Sciatic nerve (tissue), 2 donors: ENCODE measurements at regions not wholly inside any gene's neighbourhood (a gene's known extent, or its start where the extent isn't known, plus 50 kb on each side); places are given as distances from the start of the nearest gene placed in this dataset.
"Not testable (repeated sequence)": the region's sequence is repeated elsewhere in the genome, so short reads cannot be mapped to it uniquely, and the experiment has no call there.

Source experiments
- ATAC-seq: fragments of 200-7000 bp; cut with Tn5 transposase; one replicate; pipeline ENCODE4 v1.9.1; 2020; ENCODE audit warnings: mild to moderate bottlenecking, moderate library complexity
- DNase-seq: peaks from one replicate; pipeline ENCODE4 v3.0.0-alpha.2; 2020; ENCODE audit warnings: low spot score
- intact Hi-C: fragments of 100-400 bp; cut with DNase I; formaldehyde crosslinking; loops from one replicate; pipeline ENCODE4 v1.14.2; 2022
- donor health status: DM: no; HTN: no; CAD: no.
- donor health status: DM: no; HTN: no; CAD: no.

GRCh38 chr3:102025606-102026270 lies 176.4 kb downstream of the NFKBIZ start:
- ATAC-seq (no peak), DNase-seq (no peak)
- intact Hi-C loops: no loop called here

- no peak for ATAC-seq
- no peak for DNase-seq
- intact Hi-C loops: no loop called here
These were observed 177.3 kb downstream of the NFKBIZ start for GRCh38 chr3:102026656-102027055.

GRCh38 chr3:102030661-102031060 lies 181.3 kb downstream of the NFKBIZ start:
- intact Hi-C loops: no loop called here
- ATAC-seq: no peak
- no peak for DNase-seq

- ATAC-seq: no peak
- DNase-seq: no peak
- intact Hi-C loops: no loop called here
These were observed 182.5 kb downstream of the NFKBIZ start for GRCh38 chr3:102031834-102032233.

GRCh38 chr3:102032491-102033383 lies 183.4 kb downstream of the NFKBIZ start:
- DNase-seq (no peak), ATAC-seq (no peak)
- intact Hi-C loops: no loop called here

GRCh38 chr3:102034639-102035451 lies 185.5 kb downstream of the NFKBIZ start:
- DNase-seq (no peak), ATAC-seq (no peak)
- intact Hi-C loops: no loop called here

GRCh38 chr3:102036017-102036416 lies 186.7 kb downstream of the NFKBIZ start:
- DNase-seq: no peak
- ATAC-seq: no peak
- intact Hi-C loops: no loop called here

GRCh38 chr3:102036472-102036871 lies 187.2 kb downstream of the NFKBIZ start:
- DNase-seq (no peak), ATAC-seq (no peak)
- intact Hi-C loops: no loop called here

- no peak for DNase-seq
- no peak for ATAC-seq
- intact Hi-C loops: no loop called here
These were observed 187.9 kb downstream of the NFKBIZ start for GRCh38 chr3:102037209-102037608.

- intact Hi-C loops: no loop called here
- ATAC-seq (no peak), DNase-seq (no peak)
These were observed 188.5 kb downstream of the NFKBIZ start for GRCh38 chr3:102037791-102038190.

- intact Hi-C loops: no loop called here
- no peak for DNase-seq
- ATAC-seq: no peak
These were observed 189.3 kb downstream of the NFKBIZ start for GRCh38 chr3:102038477-102039142.

- ATAC-seq, intact Hi-C loops, DNase-seq: not testable (repeated sequence)
These were observed 190.8 kb downstream of the NFKBIZ start for GRCh38 chr3:102040144-102040543.

GRCh38 chr3:102053375-102053989 lies 204.2 kb downstream of the NFKBIZ start:
- ATAC-seq: no peak
- intact Hi-C loops: no loop called here
- no peak for DNase-seq

- intact Hi-C loops: no loop called here
- ATAC-seq (peak; percentile 13), DNase-seq (no peak)
These were observed 205.3 kb downstream of the NFKBIZ start for GRCh38 chr3:102054543-102055080.

GRCh38 chr3:102057781-102058421 lies 208.6 kb downstream of the NFKBIZ start:
- ATAC-seq: no peak
- intact Hi-C loops: no loop called here
- DNase-seq: no peak

GRCh38 chr3:102059145-102059943 lies 210.0 kb downstream of the NFKBIZ start:
- no peak for ATAC-seq
- intact Hi-C loops: no loop called here
- no peak for DNase-seq

- ATAC-seq (no peak), DNase-seq (no peak)
- intact Hi-C loops: no loop called here
These were observed 211.5 kb downstream of the NFKBIZ start for GRCh38 chr3:102060814-102061213.
